ENCODE measurements at regions not wholly inside any gene's neighbourhood (a gene's known extent, or its start where the extent isn't known, plus 50 kb on each side); places are given as distances from the start of the nearest gene placed in this dataset.

DNA sequence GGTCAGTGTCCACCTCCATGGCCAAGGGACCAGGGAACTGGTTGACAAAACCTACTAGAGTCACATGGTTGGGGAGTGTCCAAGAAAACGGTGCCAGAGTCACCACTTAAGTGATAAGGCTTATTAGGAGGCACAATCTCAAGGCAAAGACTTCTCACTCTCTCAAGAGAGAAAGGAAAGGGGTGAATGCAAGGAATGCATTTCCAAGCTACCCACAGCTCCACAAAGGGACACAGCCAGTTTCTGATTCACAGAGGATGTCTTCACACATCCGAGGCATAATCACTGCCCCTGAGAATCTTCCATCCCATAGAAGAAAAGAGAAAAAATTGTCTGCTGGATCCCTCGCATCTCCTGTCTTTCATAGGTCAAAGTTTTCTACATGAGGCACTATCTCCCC is 269.3 kb downstream of the TNS1 start:
- Histone ChIP-seq H3F3A (replicated peaks; ENCODE audit: insufficient read depth) (peaks cover 7% of the 10 kb centered on the region), H3K9ac (no peak overlapping the region), H3K36me3 (replicated peaks in 1 of 2; ENCODE audit: control insufficient read depth in 1 of 2, insufficient read depth in 2 of 2, low read length in 1 of 2) (no peaks in the 10 kb centered on the region), H3K4me1 (ENCODE audit: control insufficient read depth in 1 of 2, insufficient read depth in 2 of 2, low read depth in 1 of 2, low read length in 1 of 2) (peaks cover 22 to 40% of the 10 kb centered on the region in 2 experiments), H4K20me1 (ENCODE audit: insufficient read depth) (no peaks in the 10 kb centered on the region), H3K27me3 (ENCODE audit: insufficient read depth) (no peaks in the 10 kb centered on the region), H3K4me3 (ENCODE audit: low read depth in 2 of 2, low read length in 1 of 2) (no peak overlapping the region), H2AFZ (ENCODE audit: low read depth) (peak overlapping the region; percentile 1; the same call in 1 of the 2 replicates), H3K4me2 (peak overlapping the region; percentile 45), H3K9me2 (no peaks in the 10 kb centered on the region), H3K9me3 (no peaks in the 10 kb centered on the region), H3K27ac (ENCODE audit: low read depth in 2 of 2, low read length in 1 of 2) (peak overlapping the region; percentile 81 to 85), H3K79me2 (ENCODE audit: insufficient read depth) (no peaks in the 10 kb centered on the region)
- TF ChIP-seq PBX3 (IDR thresholded peaks at IDR 0.05) = no peak
- TF ChIP-seq USF2 (IDR thresholded peaks at IDR 0.05; ENCODE audit: borderline replicate concordance, low read depth, low read length) = no peak
- TF ChIP-seq POLR2AphosphoS5 (IDR thresholded peaks at IDR 0.05; ENCODE audit: low read depth, low read length) = no peak
- no peak for TF ChIP-seq CTCF (IDR thresholded peaks at IDR 0.05)
- TF ChIP-seq EP300 (IDR thresholded peaks at IDR 0.05; ENCODE audit: borderline replicate concordance in 1 of 2, low read depth in 1 of 2, low read length in 1 of 2) = no peak
- TF ChIP-seq YY1 (IDR thresholded peaks at IDR 0.05; ENCODE audit: low read depth) = no peak
- no peak for TF ChIP-seq RFX5 (IDR thresholded peaks at IDR 0.05; ENCODE audit: low read length)
- TF ChIP-seq JUND (IDR thresholded peaks at IDR 0.05) = no peak
- TF ChIP-seq, protein P1, sequence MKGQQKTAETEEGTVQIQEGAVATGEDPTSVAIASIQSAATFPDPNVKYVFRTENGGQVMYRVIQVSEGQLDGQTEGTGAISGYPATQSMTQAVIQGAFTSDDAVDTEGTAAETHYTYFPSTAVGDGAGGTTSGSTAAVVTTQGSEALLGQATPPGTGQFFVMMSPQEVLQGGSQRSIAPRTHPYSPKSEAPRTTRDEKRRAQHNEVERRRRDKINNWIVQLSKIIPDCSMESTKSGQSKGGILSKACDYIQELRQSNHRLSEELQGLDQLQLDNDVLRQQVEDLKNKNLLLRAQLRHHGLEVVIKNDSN (IDR thresholded peaks at IDR 0.05; ENCODE audit: borderline replicate concordance, low read depth) = no peak
- TF ChIP-seq TAF1 (IDR thresholded peaks at IDR 0.05; ENCODE audit: borderline replicate concordance, low read depth, low read length) = no peak
- TF ChIP-seq TCF12 (IDR thresholded peaks at IDR 0.05) = no peak
- TF ChIP-seq, protein P2, sequence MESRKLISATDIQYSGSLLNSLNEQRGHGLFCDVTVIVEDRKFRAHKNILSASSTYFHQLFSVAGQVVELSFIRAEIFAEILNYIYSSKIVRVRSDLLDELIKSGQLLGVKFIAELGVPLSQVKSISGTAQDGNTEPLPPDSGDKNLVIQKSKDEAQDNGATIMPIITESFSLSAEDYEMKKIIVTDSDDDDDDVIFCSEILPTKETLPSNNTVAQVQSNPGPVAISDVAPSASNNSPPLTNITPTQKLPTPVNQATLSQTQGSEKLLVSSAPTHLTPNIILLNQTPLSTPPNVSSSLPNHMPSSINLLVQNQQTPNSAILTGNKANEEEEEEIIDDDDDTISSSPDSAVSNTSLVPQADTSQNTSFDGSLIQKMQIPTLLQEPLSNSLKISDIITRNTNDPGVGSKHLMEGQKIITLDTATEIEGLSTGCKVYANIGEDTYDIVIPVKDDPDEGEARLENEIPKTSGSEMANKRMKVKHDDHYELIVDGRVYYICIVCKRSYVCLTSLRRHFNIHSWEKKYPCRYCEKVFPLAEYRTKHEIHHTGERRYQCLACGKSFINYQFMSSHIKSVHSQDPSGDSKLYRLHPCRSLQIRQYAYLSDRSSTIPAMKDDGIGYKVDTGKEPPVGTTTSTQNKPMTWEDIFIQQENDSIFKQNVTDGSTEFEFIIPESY (IDR thresholded peaks at IDR 0.05; ENCODE audit: borderline replicate concordance, low read depth) = no peak
- no peak for TF ChIP-seq NFIC (IDR thresholded peaks at IDR 0.05; ENCODE audit: borderline replicate concordance)
- no peak for TF ChIP-seq RXRA (IDR thresholded peaks at IDR 0.05; ENCODE audit: borderline replicate concordance, low read depth)
- no peak for TF ChIP-seq MXI1 (IDR thresholded peaks at IDR 0.05; ENCODE audit: low read depth, low read length)
- TF ChIP-seq GATA2 (CRISPR knock-in tag; IDR thresholded peaks at IDR 0.05) = no peak
- no peak for DNase-seq
- ChIA-PET CTCF (interaction anchor here (0.9 to 1.5 kb wide), 6 partner anchors 11 to 154 kb away, joined by 3 to 7 read pairs (median 3); no protein-coding TSS in a partner anchor), POLR2A (no interaction called here)
- 49% methylated on average over 3 of the region's 3 CpGs for WGBS (ENCODE audit: low lambda C conversion rate)
